GM23338 (cell line): ENCODE measurements at regions not wholly inside any gene's neighbourhood (a gene's known extent, or its start where the extent isn't known, plus 50 kb on each side); places are given as distances from the start of the nearest gene placed in this dataset.

ENCODE experiments used
- ATAC-seq: fragments of 200-7000 bp; cut with Tn5 transposase; 3 replicates; pipeline ENCODE4 v1.9.1; 2020
- DNase-seq: peaks from one replicate; pipeline ENCODE4 v3.0.0-alpha.2; 2015; ENCODE audit warnings: low spot score
- H2AFZ ChIP-seq: fragments of 200-600 bp; sonication (generic); 2 replicates; pipeline ENCODE4 v1.8.0; 2016; ENCODE audit warnings: antibody characterized with exemption, mild to moderate bottlenecking, moderate library complexity
- H3F3A ChIP-seq: fragments of 200-600 bp; sonication (generic); replicated peaks from 2 replicates; pipeline ENCODE4 v1.8.0; 2017; ENCODE audit warnings: antibody characterized with exemption, mixed run types, low read depth
- H3K27ac ChIP-seq: fragments of 200-600 bp; sonication (generic); 2 replicates; pipeline ENCODE4 v1.6.1; 2016; ENCODE audit warnings: low read depth
- H3K27me3 ChIP-seq: fragments of 200-600 bp; sonication (generic); 2 replicates; pipeline ENCODE4 v1.8.0; 2016; ENCODE audit warnings: mild to moderate bottlenecking, mixed run types, moderate library complexity; ENCODE audit not compliant: insufficient read depth
- H3K36me3 ChIP-seq: fragments of 200-600 bp; sonication (generic); 2 replicates; pipeline ENCODE4 v1.8.0; 2016; ENCODE audit warnings: mild to moderate bottlenecking; ENCODE audit not compliant: insufficient read depth
- H3K4me1 ChIP-seq: fragments of 200-600 bp; sonication (generic); 2 replicates; pipeline ENCODE4 v1.8.0; 2016; ENCODE audit warnings: mild to moderate bottlenecking, moderate library complexity; ENCODE audit not compliant: insufficient read depth
- H3K4me2 ChIP-seq: fragments of 200-600 bp; sonication (generic); 2 replicates; pipeline ENCODE4 v1.7.1; 2017; ENCODE audit warnings: mixed run types
- H3K4me3 ChIP-seq: fragments of 200-600 bp; sonication (generic); 2 replicates; pipeline ENCODE4 v1.6.1; 2016; ENCODE audit warnings: mixed run types
- H3K79me2 ChIP-seq: fragments of 200-600 bp; sonication (generic); replicated peaks from 2 replicates; pipeline ENCODE4 v1.8.0; 2017; ENCODE audit warnings: mild to moderate bottlenecking; ENCODE audit not compliant: insufficient read depth
- H3K9me2 ChIP-seq: fragments of 200-600 bp; sonication (generic); 2 replicates; pipeline ENCODE4 v1.8.0; 2017; ENCODE audit not compliant: insufficient read depth
- H4K20me1 ChIP-seq: fragments of 200-600 bp; sonication (generic); replicated peaks from 2 replicates; pipeline ENCODE4 v1.8.0; 2017; ENCODE audit warnings: mild to moderate bottlenecking; ENCODE audit not compliant: insufficient read depth
- H3K27ac Mint-ChIP-seq: 2 replicates; pipeline ENCODE4 v1.8.0; 2020; ENCODE audit warnings: inconsistent platforms, mild to moderate bottlenecking, moderate library complexity, mixed read lengths
- H3K27me3 Mint-ChIP-seq: 3 replicates; pipeline ENCODE4 v1.8.0; 2022; ENCODE audit warnings: low read depth, mild to moderate bottlenecking, moderate library complexity, mixed read lengths, inconsistent platforms; ENCODE audit not compliant: insufficient read depth, poor library complexity
- H3K36me3 Mint-ChIP-seq: 3 replicates; pipeline ENCODE4 v1.8.0; 2021; ENCODE audit warnings: low read depth, mild to moderate bottlenecking, inconsistent platforms, moderate library complexity, mixed read lengths
- H3K4me1 Mint-ChIP-seq: 3 replicates; pipeline ENCODE4 v1.8.0; 2020; ENCODE audit warnings: mild to moderate bottlenecking, inconsistent platforms, mixed read lengths
- H3K4me3 Mint-ChIP-seq: 3 replicates; pipeline ENCODE4 v1.8.0; 2021; ENCODE audit warnings: moderate library complexity, mild to moderate bottlenecking, inconsistent platforms, mixed read lengths
- H3K9me3 Mint-ChIP-seq: 3 replicates; pipeline ENCODE4 v1.8.0; 2020; ENCODE audit warnings: moderate library complexity, mild to moderate bottlenecking, inconsistent platforms, mixed read lengths
- CTCF ChIP-seq, 2 experiments: fragments of 200-600 bp in 1 of 2; sonication (generic) in 1 of 2; conservative IDR thresholded peaks; 2 replicates each; pipeline versions ENCODE4 v1.5.1 to v1.6.1; 2016 to 2017; ENCODE audit warnings: antibody characterized with exemption in 2 of 2, low read depth in 2 of 2, mild to moderate bottlenecking in 2 of 2, moderate library complexity in 1 of 2
- EZH2 ChIP-seq: fragments of 200-600 bp; sonication (generic); IDR thresholded peaks from one replicate; pipeline ENCODE4 v1.8.0; 2017; ENCODE audit warnings: antibody characterized with exemption, mild to moderate bottlenecking, low read depth; ENCODE audit not compliant: unreplicated experiment
- EZH2phosphoT487 ChIP-seq: fragments of 200-600 bp; sonication (generic); IDR thresholded peaks from one replicate; pipeline ENCODE4 v1.8.1; 2018; ENCODE audit warnings: antibody characterized with exemption; ENCODE audit not compliant: unreplicated experiment
- JUNB ChIP-seq: IDR thresholded peaks from one replicate; pipeline ENCODE4 v1.6.1; 2016; ENCODE audit warnings: antibody characterized with exemption; ENCODE audit not compliant: unreplicated experiment
- NANOG ChIP-seq: IDR thresholded peaks from 2 replicates; pipeline ENCODE4 v1.6.1; 2016; ENCODE audit warnings: antibody characterized with exemption, borderline replicate concordance
- POLR2AphosphoS5 ChIP-seq: IDR thresholded peaks from 2 replicates; pipeline ENCODE4 v1.6.1; 2016; ENCODE audit warnings: antibody characterized with exemption, low read depth
- REST ChIP-seq: IDR thresholded peaks from one replicate; pipeline ENCODE4 v1.6.1; 2018; ENCODE audit warnings: antibody characterized with exemption; ENCODE audit not compliant: unreplicated experiment
- STAT1 ChIP-seq: IDR thresholded peaks from one replicate; pipeline ENCODE4 v1.6.1; 2016; ENCODE audit warnings: antibody characterized with exemption; ENCODE audit not compliant: unreplicated experiment
- ZNF114 ChIP-seq: fragments of 250-450 bp; sonication (Bioruptor Pico); IDR thresholded peaks from 2 replicates; pipeline ENCODE4 v1.5.0; 2020; ENCODE audit warnings: mild to moderate bottlenecking, moderate library complexity
- ZNF462 ChIP-seq: fragments of 250-450 bp; sonication (Bioruptor Pico); IDR thresholded peaks from 2 replicates; pipeline ENCODE4 v1.5.0; 2020; ENCODE audit warnings: mild to moderate bottlenecking, moderate library complexity

GRCh38 chr18:22080035-22080434, 89.4 kb upstream of the GATA6 start:
- Mint-ChIP-seq H3K4me1 (no peaks in the 10 kb centered on the region), H3K4me3 (no peak overlapping the region), H3K27ac (no peak overlapping the region), H3K27me3 (peaks cover 11% of the 10 kb centered on the region), H3K9me3 (peaks cover 2% of the 10 kb centered on the region; the same call in 2 of the 3 replicates), H3K36me3 (no peaks in the 10 kb centered on the region)
- DNase-seq (no peak), ATAC-seq (no peak)
- no peaks in the 10 kb centered on the region for H3K9me2 ChIP-seq
- H3K36me3 ChIP-seq: no peaks in the 10 kb centered on the region
- H3F3A ChIP-seq: no peaks in the 10 kb centered on the region
- H3K4me3 ChIP-seq: no peak overlapping the region
- H3K79me2 ChIP-seq: no peaks in the 10 kb centered on the region
- H3K4me1 ChIP-seq: no peaks in the 10 kb centered on the region
- TF ChIP-seq EZH2phosphoT487 (no peak), ZNF114 (no peak), NANOG (no peak), CTCF (conservative IDR thresholded peaks at IDR 0.05; ENCODE audit: low read depth in 2 of 2) (no peak), JUNB (no peak), STAT1 (no peak), ZNF462 (CRISPR knock-in tag) (no peak), EZH2 (no peak), REST (no peak), POLR2AphosphoS5 (no peak)
- no peaks in the 10 kb centered on the region for H3K27me3 ChIP-seq
- H3K4me2 ChIP-seq: no peak overlapping the region
- no peaks in the 10 kb centered on the region for H4K20me1 ChIP-seq
- no peak overlapping the region for H3K27ac ChIP-seq
- no peak overlapping the region for H2AFZ ChIP-seq
